GM12865 (cell line): ENCODE measurements at regions not wholly inside any gene's neighbourhood (a gene's known extent, or its start where the extent isn't known, plus 50 kb on each side); places are given as distances from the start of the nearest gene placed in this dataset.

Experiments
- DNase-seq: peaks from one replicate; pipeline ENCODE4 v3.0.0; 2010; ENCODE audit warnings: low read depth
- H3K4me3 ChIP-seq: 2 replicates; pipeline ENCODE4 v1.5.1; 2011; ENCODE audit warnings: mild to moderate bottlenecking, low read depth, low read length, control low read depth
- CTCF ChIP-seq: IDR thresholded peaks from 2 replicates; pipeline ENCODE4 v1.5.1; 2011; ENCODE audit warnings: low read length, control low read depth, low read depth, inconsistent platforms; ENCODE audit not compliant: insufficient read depth; ENCODE audit errors: missing control alignments

- TF ChIP-seq CTCF = no peak
- H3K4me3 ChIP-seq = no peak overlapping the region
- no peak for DNase-seq
Measured at GRCh38 chr20:40282941-40283340, 406.1 kb downstream of the MAFB start.

- TF ChIP-seq CTCF = no peak
- no peak overlapping the region for H3K4me3 ChIP-seq
- no peak for DNase-seq
Measured at GRCh38 chr20:40282541-40282940, 406.5 kb downstream of the MAFB start.

GRCh38 chr20:40280616-40281015 lies 408.4 kb downstream of the MAFB start:
- DNase-seq = no peak
- no peak for TF ChIP-seq CTCF
- H3K4me3 ChIP-seq = no peak overlapping the region

GRCh38 chr20:40279390-40279789 lies 409.6 kb downstream of the MAFB start:
- DNase-seq = no peak
- H3K4me3 ChIP-seq = no peak overlapping the region
- TF ChIP-seq CTCF = no peak

GRCh38 chr20:40278673-40279072 lies 410.4 kb downstream of the MAFB start:
- no peak for TF ChIP-seq CTCF
- no peak overlapping the region for H3K4me3 ChIP-seq
- no peak for DNase-seq

- DNase-seq = no peak
- no peak for TF ChIP-seq CTCF
- no peak overlapping the region for H3K4me3 ChIP-seq
Measured at GRCh38 chr20:40276301-40276700, 412.7 kb downstream of the MAFB start.

GRCh38 chr20:40275738-40276137 lies 413.3 kb downstream of the MAFB start:
- DNase-seq = no peak
- no peak overlapping the region for H3K4me3 ChIP-seq

More at GRCh38 chr20:40275738-40276137, 413.3 kb downstream of the MAFB start:
- no peak for TF ChIP-seq CTCF
